HL-60/S4 (cell line): ENCODE measurements at regions not wholly inside any gene's neighbourhood (a gene's known extent, or its start where the extent isn't known, plus 50 kb on each side); places are given as distances from the start of the nearest gene placed in this dataset.
"Not testable (repeated sequence)": the region's sequence is repeated elsewhere in the genome, so short reads cannot be mapped to it uniquely, and the experiment has no call there.

Experiments used
- in situ Hi-C: fragments of 300-500 bp; cut with MboI; formaldehyde crosslinking; loops from 2 replicates; pipeline ENCODE4 v1.14.3; 2022; ENCODE audit warnings: low sequenced_read_pairs

- in situ Hi-C loops = no loop called here
Observed at GRCh38 chr3:159499031-159499793, 489.4 kb upstream of the IL12A start.

DNA sequence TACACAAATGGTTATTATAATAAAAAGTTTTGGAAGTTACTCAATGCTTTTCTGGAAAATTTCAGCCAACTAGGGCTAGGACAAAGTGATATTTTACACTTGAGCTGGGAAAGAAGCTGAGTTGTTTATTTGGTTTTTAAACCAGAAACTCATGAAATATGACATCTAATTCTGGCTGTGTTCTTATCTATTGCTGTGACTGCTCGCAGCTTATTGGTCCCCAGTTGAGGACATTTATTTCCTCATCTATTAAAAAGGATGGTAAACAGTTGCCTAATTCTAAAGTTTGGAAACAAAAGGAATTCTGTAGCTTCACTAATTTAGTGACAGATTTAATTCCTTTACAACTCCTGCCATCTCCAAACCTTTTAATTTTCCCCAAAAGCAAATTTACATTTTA, 487.6 kb upstream of the IL12A start:
- in situ Hi-C loops = no loop called here

DNA sequence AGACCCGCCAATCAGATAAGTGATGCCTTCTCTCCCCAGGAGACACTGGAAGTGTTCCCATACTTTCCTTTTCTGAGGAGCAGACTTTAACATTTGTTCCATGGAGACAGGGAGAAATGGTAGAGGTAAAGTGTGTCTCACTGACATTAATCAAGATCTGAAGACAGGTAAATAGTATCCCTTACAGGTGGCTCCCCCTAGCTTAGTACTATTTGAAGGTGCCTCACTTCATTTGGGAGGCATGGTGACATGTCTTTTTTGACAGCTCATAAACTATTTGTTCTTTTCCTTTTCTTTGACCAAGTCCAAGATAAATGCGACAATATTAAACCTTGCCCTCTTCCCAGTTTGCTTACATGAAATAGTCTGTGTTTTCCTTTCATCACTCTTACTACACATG, 485.6 kb upstream of the IL12A start:
- in situ Hi-C loops = no loop called here

DNA sequence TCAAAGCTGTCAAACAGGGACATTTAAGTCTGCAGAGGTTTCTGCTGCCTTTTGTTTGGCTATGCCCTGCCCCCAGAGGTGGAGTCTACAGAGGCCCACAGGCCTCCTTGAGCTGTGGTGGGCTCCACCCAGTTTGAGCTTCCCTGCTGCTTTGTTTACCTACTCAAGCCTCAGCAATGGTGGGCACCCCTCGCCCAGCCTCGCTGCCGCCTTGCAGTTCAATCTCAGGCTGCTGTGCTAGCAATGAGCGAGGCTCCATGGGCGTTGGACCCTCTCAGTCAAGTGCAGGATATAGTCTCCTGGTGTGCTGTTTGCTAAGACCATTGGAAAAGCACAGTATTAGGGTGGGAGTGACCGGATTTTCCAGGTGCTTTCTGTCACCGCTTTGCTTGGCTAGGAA, 477.6 kb upstream of the IL12A start:
- in situ Hi-C loops = not testable (repeated sequence)

DNA sequence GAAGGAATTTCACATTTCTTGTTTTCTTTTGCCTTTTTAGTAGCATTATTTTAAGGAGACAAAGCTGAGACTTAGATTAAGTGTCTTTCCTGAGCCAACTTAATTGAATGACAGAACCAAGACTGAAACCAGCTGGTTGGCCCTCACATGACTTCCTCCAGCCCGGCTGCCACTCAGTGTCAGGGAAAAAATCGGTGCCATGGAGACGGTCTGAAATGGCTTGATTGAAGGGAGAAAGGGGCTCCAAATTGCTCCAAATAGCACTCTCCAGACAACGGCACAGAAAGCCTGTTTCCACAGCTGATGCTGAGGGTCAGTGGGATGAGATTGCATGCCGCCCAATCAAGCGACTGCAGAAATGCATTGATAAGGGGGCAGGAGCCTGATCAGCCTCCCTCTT, 475.2 kb upstream of the IL12A start:
- in situ Hi-C loops = no loop called here

DNA sequence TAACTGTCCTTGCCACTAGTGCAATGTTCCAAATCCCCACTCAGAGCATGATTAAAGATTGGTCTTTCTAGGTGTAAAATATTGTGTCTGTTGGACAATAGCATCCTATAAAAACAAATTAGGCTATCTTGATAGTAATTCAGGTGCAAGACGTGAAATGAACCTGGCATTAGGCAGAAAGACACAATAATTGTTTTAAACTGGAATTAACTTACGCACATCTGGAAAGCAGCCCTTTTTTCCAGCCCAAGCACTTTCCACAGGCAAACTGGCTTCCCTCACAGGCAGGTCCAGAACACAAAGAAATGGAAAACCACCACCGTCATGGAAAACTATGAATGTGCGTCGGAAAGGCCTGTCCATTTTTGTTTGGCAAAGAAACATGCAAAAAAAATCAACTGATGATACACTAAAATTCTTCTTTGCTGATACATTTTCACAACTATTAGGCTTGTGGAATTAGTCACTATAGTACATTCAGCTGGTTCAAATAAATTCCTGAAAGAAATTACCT, 474.7 kb upstream of the IL12A start:
- in situ Hi-C loops = no loop called here

GRCh38 chr3:159517105-159517504, 471.5 kb upstream of the IL12A start:
- in situ Hi-C loops = no loop called here

DNA sequence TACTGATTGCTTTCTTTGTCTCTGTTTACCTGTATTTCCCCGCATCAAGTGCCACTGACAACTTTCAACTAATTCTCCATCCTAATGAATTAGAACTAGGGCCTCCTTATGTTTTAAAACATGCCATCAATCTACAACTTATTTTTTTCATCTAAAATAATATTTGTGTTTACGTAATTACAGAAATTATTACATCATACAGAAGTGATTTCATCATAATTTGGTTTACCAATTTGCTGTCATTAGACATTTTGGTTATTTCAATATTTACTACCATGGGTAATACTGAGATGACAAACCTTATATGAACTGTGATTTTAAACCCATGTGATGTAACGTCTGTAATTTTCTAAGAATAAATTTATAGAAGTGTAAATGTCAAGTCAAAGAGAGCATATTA, 468.0 kb upstream of the IL12A start:
- in situ Hi-C loops = no loop called here

- in situ Hi-C loops = no loop called here
Observed at GRCh38 chr3:159522276-159522675, 466.4 kb upstream of the IL12A start.

GRCh38 chr3:159528251-159528895, 460.3 kb upstream of the IL12A start:
- in situ Hi-C loops = no loop called here

DNA sequence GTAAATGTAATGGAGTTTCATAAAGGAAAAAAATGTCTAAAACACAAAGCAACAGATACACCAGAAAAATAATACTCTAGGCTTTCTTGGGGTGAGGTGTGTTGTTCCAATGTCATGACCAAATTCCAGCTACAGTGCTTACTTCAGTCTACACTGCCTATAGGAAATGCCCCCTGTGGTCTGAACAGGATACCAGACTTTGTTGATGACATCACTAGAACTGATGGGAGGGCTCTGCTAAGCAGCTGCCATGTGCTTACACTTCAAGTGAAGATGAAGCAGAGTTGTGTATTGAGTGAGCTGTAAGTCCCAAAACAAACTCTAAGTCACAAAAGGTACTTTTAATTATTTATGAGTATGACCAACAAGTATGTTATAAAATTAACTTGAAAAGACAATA, 456.1 kb upstream of the IL12A start:
- in situ Hi-C loops = no loop called here

- in situ Hi-C loops = no loop called here
Observed at GRCh38 chr3:159534496-159534895, 454.1 kb upstream of the IL12A start.

DNA sequence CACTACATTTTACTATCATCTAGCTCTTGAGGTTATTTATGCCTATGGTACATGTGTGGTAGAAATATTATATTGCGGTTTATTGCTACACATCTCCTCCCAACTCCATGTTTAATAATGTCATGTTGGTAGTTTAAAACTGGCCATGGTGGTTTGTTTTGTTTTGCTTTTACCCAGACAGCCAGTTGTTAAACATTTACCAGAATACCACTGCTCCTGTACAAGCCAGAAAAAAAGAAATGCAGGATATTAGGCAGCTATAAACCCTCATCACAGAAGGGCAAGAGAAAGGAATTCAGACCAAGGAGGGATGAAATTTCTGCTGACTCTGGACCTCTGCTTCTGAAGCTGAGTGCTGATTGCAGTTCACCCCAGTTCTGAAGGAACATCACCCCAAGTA, 451.8 kb upstream of the IL12A start:
- in situ Hi-C loops = no loop called here

- in situ Hi-C loops = no loop called here
Observed at GRCh38 chr3:159538507-159538906, 450.1 kb upstream of the IL12A start.

DNA sequence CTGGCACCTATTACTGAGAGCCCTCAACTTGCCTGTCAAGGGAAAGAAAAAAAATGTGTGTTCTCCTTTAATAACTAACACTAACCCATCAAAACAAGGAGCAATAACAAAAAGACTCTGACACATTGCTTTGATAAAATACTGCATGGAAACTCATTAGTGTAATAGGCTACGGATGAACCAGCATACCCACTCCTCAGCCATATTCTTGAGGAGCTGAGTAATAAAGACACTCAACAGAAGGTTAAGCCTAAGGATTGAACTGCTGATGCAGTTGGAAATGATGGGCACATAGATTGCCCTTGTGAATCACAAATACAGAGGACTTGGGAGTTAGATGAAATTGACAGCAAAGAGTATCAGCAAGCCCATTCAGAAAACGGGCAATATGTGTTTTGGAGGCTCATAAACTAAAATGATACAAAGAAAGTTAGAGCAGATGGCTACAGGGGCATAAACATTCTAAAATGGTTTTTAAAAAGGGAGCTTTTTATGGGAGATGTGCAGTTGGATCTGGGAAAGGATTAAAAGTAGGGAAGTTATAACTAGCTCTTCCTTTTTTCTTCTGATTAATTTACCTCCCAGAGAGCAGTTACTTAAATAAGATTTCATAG, 447.6 kb upstream of the IL12A start:
- in situ Hi-C loops = no loop called here

DNA sequence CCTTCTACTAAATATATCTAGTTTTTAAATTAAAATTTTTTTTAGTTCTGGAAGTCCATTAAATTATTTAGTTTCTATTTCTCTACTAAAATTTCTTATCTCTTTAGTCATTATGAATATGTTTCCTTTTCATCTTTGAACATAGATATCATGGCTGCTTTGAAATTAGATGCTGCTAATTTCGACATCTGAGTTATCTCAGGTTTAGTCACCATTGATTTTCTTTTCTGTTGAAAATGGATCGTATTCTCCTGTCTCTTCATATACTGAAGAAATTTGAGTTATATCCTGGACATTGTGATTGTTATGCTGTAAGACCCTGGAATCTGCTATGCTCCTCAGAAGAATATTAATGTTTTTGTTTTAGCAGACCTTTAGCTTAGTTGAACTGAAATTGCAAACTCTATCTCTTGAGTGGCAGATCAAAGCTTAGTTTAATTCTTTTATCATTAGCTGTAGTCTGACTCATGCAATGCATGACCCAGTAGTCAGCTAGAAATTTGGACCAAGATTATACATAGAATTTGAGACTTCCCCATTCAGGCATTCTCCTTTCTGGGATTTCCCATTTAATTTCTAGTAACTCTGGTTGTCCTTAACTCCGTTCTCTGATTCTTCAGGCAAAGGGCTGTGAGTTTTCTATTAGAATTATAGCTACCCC, 439.8 kb upstream of the IL12A start:
- in situ Hi-C loops = no loop called here

- in situ Hi-C loops = no loop called here
Observed at GRCh38 chr3:159555205-159555604, 433.4 kb upstream of the IL12A start.

DNA sequence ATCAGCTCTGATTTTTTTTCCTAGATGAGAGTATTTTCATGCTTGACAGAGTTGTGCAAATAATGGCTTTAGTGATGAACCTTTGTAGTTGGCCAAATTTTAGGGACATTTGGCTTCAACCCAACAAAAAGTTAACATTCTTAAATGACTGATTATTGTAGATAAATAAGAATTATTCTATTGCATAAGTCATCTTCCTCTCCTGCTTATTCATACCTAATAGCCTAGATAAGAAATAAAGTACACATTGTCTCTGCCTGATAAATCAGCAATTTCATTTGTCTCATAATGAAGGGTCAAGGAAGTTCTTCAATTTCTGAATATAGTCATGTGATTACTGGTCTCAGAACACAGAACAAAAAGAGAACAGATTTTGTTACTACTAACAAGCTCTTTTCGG, 428.9 kb upstream of the IL12A start:
- in situ Hi-C loops = no loop called here

DNA sequence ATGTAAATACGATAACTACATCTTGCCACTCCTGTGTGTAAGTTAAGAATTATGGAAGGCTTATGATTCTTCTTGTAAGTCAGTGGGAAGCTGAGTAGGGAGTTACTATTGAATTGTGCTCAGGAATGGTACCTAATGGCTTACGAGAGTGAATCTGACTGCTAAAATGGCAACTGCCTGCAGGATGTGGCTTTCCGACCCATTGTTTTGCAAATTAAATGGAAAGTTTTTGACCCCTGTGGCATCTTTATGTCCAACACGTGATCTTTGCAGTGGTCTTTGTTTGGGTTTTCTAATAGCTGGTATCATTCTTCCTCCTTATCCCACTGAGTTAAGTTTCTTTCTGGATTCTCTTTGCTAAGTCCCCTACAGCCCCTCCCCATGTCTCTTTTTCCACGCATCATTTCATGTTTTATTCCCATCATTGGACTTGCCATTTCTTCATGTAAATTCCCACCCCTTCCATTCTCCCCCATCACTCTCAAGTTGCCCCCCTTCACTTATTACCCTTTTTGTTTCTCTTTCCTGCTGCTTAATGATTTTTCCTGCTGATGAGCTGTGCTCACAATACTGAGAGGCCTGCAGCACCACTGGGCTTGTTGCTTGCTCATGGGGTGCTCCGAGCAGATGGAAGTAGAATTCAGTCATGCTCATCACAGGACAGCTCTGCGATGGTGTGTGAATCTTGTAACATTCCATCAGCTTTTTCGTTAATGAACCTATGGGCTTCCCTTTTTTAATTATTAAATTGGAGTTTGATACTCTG, 428.2 kb upstream of the IL12A start:
- in situ Hi-C loops = no loop called here

- in situ Hi-C loops = no loop called here
Observed at GRCh38 chr3:159565313-159565712, 423.3 kb upstream of the IL12A start.

- in situ Hi-C loops = no loop called here
Observed at GRCh38 chr3:159583662-159584061, 405.0 kb upstream of the IL12A start.
